ENCODE measurements at regions not wholly inside any gene's neighbourhood (a gene's known extent, or its start where the extent isn't known, plus 50 kb on each side); places are given as distances from the start of the nearest gene placed in this dataset.
"Not testable (repeated sequence)": the region's sequence is repeated elsewhere in the genome, so short reads cannot be mapped to it uniquely, and the experiment has no call there.

- DNase-seq (ENCODE audit: low read depth, low spot score): no peak
Observed at GRCh38 chr15:66963710-66964109, 101.7 kb upstream of the SMAD3 start.

GRCh38 chr15:66964111-66964738 lies 101.2 kb upstream of the SMAD3 start:
- DNase-seq (ENCODE audit: low read depth, low spot score): no peak

- no peak for DNase-seq (ENCODE audit: low read depth, low spot score)
Observed at GRCh38 chr15:66964791-66965190, 100.6 kb upstream of the SMAD3 start.

- no peak for DNase-seq (ENCODE audit: low read depth, low spot score)
Observed at GRCh38 chr15:66965201-66965900, 100.1 kb upstream of the SMAD3 start.

GRCh38 chr15:66966256-66966655 lies 99.1 kb upstream of the SMAD3 start:
- no peak for DNase-seq (ENCODE audit: low read depth, low spot score)

GRCh38 chr15:66968806-66969596 lies 96.4 kb upstream of the SMAD3 start:
- no peak for DNase-seq (ENCODE audit: low read depth, low spot score)

- not testable (repeated sequence) for DNase-seq (ENCODE audit: low read depth, low spot score)
Observed at GRCh38 chr15:66974131-66974530, 91.3 kb upstream of the SMAD3 start.

- DNase-seq (ENCODE audit: low read depth, low spot score): not testable (repeated sequence)
Observed at GRCh38 chr15:66976106-66976640, 89.2 kb upstream of the SMAD3 start.

- DNase-seq (ENCODE audit: low read depth, low spot score): not testable (repeated sequence)
Observed at GRCh38 chr15:66980326-66980725, 85.1 kb upstream of the SMAD3 start.

GRCh38 chr15:66981771-66982170 lies 83.6 kb upstream of the SMAD3 start:
- DNase-seq (ENCODE audit: low read depth, low spot score): no peak

- DNase-seq (ENCODE audit: low read depth, low spot score): no peak
Observed at GRCh38 chr15:66982250-66982649, 83.2 kb upstream of the SMAD3 start.

GRCh38 chr15:66982816-66983215 lies 82.6 kb upstream of the SMAD3 start:
- DNase-seq (ENCODE audit: low read depth, low spot score): no peak

GRCh38 chr15:66985653-66986052 lies 79.7 kb upstream of the SMAD3 start:
- DNase-seq (ENCODE audit: low read depth, low spot score): no peak

- DNase-seq (ENCODE audit: low read depth, low spot score): no peak
Observed at GRCh38 chr15:66986951-66987350, 78.5 kb upstream of the SMAD3 start.

GRCh38 chr15:66993090-66993489 lies 72.3 kb upstream of the SMAD3 start:
- DNase-seq (ENCODE audit: low read depth, low spot score): no peak

GRCh38 chr15:66993874-66994696 lies 71.3 kb upstream of the SMAD3 start:
- DNase-seq (ENCODE audit: low read depth, low spot score): no peak

GRCh38 chr15:66994927-66995656 lies 70.3 kb upstream of the SMAD3 start:
- no peak for DNase-seq (ENCODE audit: low read depth, low spot score)

- no peak for DNase-seq (ENCODE audit: low read depth, low spot score)
Observed at GRCh38 chr15:66996094-66996493, 69.3 kb upstream of the SMAD3 start.

GRCh38 chr15:66997212-66997611 lies 68.2 kb upstream of the SMAD3 start:
- no peak for DNase-seq (ENCODE audit: low read depth, low spot score)

GRCh38 chr15:66998234-66998633 lies 67.2 kb upstream of the SMAD3 start:
- DNase-seq (ENCODE audit: low read depth, low spot score): not testable (repeated sequence)

Data from ELF-1 (cell line).